ENCODE measurements at regions not wholly inside any gene's neighbourhood (a gene's known extent, or its start where the extent isn't known, plus 50 kb on each side); places are given as distances from the start of the nearest gene placed in this dataset.
A peak's percentile ranks its signal among the peaks of the same experiment; 100 is the strongest.
"Not testable (repeated sequence)": the region's sequence is repeated elsewhere in the genome, so short reads cannot be mapped to it uniquely, and the experiment has no call there.

GRCh38 chr3:18189282-18190050 lies 235.7 kb downstream of the SATB1 start:
- H3K36me3 Mint-ChIP-seq (ENCODE audit: unreplicated experiment), result no peaks in the 10 kb centered on the region
- H3K9me3 Mint-ChIP-seq (ENCODE audit: unreplicated experiment), result no peaks in the 10 kb centered on the region
- peaks cover 20% of the 10 kb centered on the region for H3K4me1 Mint-ChIP-seq (ENCODE audit: low read depth, unreplicated experiment)
- H3K4me3 Mint-ChIP-seq (ENCODE audit: unreplicated experiment), result peak overlapping the region; percentile 21
- H3K27me3 Mint-ChIP-seq (ENCODE audit: unreplicated experiment), result no peaks in the 10 kb centered on the region
- no peak for DNase-seq
- TF ChIP-seq, protein P1, sequence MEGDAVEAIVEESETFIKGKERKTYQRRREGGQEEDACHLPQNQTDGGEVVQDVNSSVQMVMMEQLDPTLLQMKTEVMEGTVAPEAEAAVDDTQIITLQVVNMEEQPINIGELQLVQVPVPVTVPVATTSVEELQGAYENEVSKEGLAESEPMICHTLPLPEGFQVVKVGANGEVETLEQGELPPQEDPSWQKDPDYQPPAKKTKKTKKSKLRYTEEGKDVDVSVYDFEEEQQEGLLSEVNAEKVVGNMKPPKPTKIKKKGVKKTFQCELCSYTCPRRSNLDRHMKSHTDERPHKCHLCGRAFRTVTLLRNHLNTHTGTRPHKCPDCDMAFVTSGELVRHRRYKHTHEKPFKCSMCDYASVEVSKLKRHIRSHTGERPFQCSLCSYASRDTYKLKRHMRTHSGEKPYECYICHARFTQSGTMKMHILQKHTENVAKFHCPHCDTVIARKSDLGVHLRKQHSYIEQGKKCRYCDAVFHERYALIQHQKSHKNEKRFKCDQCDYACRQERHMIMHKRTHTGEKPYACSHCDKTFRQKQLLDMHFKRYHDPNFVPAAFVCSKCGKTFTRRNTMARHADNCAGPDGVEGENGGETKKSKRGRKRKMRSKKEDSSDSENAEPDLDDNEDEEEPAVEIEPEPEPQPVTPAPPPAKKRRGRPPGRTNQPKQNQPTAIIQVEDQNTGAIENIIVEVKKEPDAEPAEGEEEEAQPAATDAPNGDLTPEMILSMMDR (IDR thresholded peaks at IDR 0.05; ENCODE audit: partially characterized antibody, unreplicated experiment), result no peak
- H3K27ac Mint-ChIP-seq (ENCODE audit: unreplicated experiment), result peak overlapping the region; percentile 62

- Mint-ChIP-seq H3K27ac (ENCODE audit: unreplicated experiment) (peak overlapping the region; percentile 0), H3K4me3 (ENCODE audit: unreplicated experiment) (no peak overlapping the region), H3K27me3 (ENCODE audit: unreplicated experiment) (no peaks in the 10 kb centered on the region), H3K9me3 (ENCODE audit: unreplicated experiment) (no peaks in the 10 kb centered on the region), H3K36me3 (ENCODE audit: unreplicated experiment) (peaks cover 1% of the 10 kb centered on the region), H3K4me1 (ENCODE audit: low read depth, unreplicated experiment) (peaks cover 20% of the 10 kb centered on the region)
- TF ChIP-seq, protein P1 (IDR thresholded peaks at IDR 0.05; ENCODE audit: partially characterized antibody, unreplicated experiment), result no peak
- DNase-seq, result no peak
These were observed 236.6 kb downstream of the SATB1 start for GRCh38 chr3:18188491-18188890.

- TF ChIP-seq, protein P1 (IDR thresholded peaks at IDR 0.05; ENCODE audit: partially characterized antibody, unreplicated experiment), result no peak
- no peak overlapping the region for H3K27ac Mint-ChIP-seq (ENCODE audit: unreplicated experiment)
- H3K4me3 Mint-ChIP-seq (ENCODE audit: unreplicated experiment), result no peak overlapping the region
- DNase-seq, result no peak
- peaks cover 19% of the 10 kb centered on the region for H3K4me1 Mint-ChIP-seq (ENCODE audit: low read depth, unreplicated experiment)
- peaks cover 5% of the 10 kb centered on the region for H3K36me3 Mint-ChIP-seq (ENCODE audit: unreplicated experiment)
- H3K9me3 Mint-ChIP-seq (ENCODE audit: unreplicated experiment), result no peaks in the 10 kb centered on the region
- H3K27me3 Mint-ChIP-seq (ENCODE audit: unreplicated experiment), result no peaks in the 10 kb centered on the region
These were observed 239.5 kb downstream of the SATB1 start for GRCh38 chr3:18185624-18186023.

DNA sequence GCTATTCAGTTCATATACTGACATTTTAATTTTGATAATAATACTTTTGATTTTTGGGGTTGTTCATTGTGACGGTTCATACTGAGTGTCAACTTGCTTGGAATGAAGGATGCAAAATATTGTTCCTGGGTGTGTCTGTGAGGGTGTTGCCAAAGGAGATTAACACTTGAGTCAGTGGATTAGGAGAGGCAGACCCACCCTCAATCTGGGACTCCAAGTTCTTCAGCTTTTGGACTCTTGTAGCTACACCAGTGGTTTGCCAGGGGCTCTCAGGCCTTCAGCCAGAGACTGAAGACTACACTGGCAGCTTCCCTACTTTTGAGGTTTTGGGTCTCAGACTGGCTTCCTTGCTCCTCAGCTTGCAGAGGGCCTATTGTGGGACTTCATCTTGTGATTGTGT lies 242.2 kb downstream of the SATB1 start:
- not testable (repeated sequence) for H3K27me3 Mint-ChIP-seq (ENCODE audit: unreplicated experiment); DNase-seq; H3K36me3 Mint-ChIP-seq (ENCODE audit: unreplicated experiment); H3K4me3 Mint-ChIP-seq (ENCODE audit: unreplicated experiment); H3K27ac Mint-ChIP-seq (ENCODE audit: unreplicated experiment); H3K4me1 Mint-ChIP-seq (ENCODE audit: low read depth, unreplicated experiment); H3K9me3 Mint-ChIP-seq (ENCODE audit: unreplicated experiment)

- Mint-ChIP-seq H3K9me3 (ENCODE audit: unreplicated experiment) (no peaks in the 10 kb centered on the region), H3K36me3 (ENCODE audit: unreplicated experiment) (peaks cover 5% of the 10 kb centered on the region), H3K27ac (ENCODE audit: unreplicated experiment) (no peak overlapping the region), H3K4me3 (ENCODE audit: unreplicated experiment) (peak overlapping the region; percentile 10), H3K27me3 (ENCODE audit: unreplicated experiment) (no peaks in the 10 kb centered on the region), H3K4me1 (ENCODE audit: low read depth, unreplicated experiment) (peaks cover 9% of the 10 kb centered on the region)
- peak; percentile 24 for DNase-seq
- TF ChIP-seq, protein P1 (IDR thresholded peaks at IDR 0.05; ENCODE audit: partially characterized antibody, unreplicated experiment), result no peak
These were observed 245.6 kb downstream of the SATB1 start for GRCh38 chr3:18179521-18179920.

All from glutamatergic neuron (in vitro differentiated cells).